ENCODE measurements at regions not wholly inside any gene's neighbourhood (a gene's known extent, or its start where the extent isn't known, plus 50 kb on each side); places are given as distances from the start of the nearest gene placed in this dataset.

DNA sequence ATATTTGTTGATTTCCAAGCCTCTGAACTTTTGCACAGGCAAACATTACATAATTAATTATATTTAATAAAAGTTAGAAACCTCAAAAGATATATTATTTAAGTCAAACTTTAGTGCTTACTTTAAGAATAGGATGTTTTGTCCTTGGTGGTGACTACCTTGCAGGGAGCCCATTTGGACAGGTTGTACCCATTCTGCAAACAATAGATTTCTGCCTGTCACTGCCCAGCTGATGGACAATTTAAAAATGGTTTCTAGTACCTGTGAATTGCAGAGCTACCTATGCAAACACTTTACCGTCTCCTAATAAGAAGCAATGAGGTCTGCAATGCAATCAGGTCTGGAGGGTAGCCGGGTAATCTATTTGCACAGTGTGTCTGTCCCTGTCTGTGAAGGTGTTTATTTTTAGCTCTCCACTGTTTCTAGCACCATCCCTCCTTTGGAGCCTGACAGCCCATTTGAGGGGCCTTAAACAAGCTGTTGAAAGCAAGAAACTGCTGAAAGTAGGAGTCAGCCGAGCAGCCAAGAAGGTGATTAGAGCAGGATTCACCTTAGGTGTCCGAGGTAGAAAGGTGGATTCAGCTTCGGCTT lies 556.2 kb upstream of the CFAP20DC start:
- Histone ChIP-seq H3K36me3 (ENCODE audit: control insufficient read depth, insufficient read depth, low read length) (no peaks in the 10 kb centered on the region), H3K9ac (ENCODE audit: extremely low read depth, low read length, poor library complexity, severe bottlenecking) (no peak overlapping the region), H3K9me3 (ENCODE audit: control insufficient read depth, low read length) (no peaks in the 10 kb centered on the region), H3K27me3 (ENCODE audit: control insufficient read depth, insufficient read depth, low read length, poor library complexity, severe bottlenecking) (no peaks in the 10 kb centered on the region), H3K27ac (ENCODE audit: low read depth, low read length) (no peak overlapping the region), H3K4me1 (ENCODE audit: control insufficient read depth, insufficient read depth, low read length) (peaks cover 5% of the 10 kb centered on the region), H3K4me3 (ENCODE audit: low read length) (no peak overlapping the region)
- Mint-ChIP-seq H3K4me1 (peaks cover 15% of the 10 kb centered on the region), H3K4me3 (no peak overlapping the region), H3K9me3 (no peaks in the 10 kb centered on the region), H3K27me3 (ENCODE audit: insufficient read depth) (peaks cover 2% of the 10 kb centered on the region), H3K27ac (peak overlapping the region; percentile 38), H3K36me3 (ENCODE audit: low read depth) (no peaks in the 10 kb centered on the region)
- no peak for DNase-seq
- TF ChIP-seq, protein P1, sequence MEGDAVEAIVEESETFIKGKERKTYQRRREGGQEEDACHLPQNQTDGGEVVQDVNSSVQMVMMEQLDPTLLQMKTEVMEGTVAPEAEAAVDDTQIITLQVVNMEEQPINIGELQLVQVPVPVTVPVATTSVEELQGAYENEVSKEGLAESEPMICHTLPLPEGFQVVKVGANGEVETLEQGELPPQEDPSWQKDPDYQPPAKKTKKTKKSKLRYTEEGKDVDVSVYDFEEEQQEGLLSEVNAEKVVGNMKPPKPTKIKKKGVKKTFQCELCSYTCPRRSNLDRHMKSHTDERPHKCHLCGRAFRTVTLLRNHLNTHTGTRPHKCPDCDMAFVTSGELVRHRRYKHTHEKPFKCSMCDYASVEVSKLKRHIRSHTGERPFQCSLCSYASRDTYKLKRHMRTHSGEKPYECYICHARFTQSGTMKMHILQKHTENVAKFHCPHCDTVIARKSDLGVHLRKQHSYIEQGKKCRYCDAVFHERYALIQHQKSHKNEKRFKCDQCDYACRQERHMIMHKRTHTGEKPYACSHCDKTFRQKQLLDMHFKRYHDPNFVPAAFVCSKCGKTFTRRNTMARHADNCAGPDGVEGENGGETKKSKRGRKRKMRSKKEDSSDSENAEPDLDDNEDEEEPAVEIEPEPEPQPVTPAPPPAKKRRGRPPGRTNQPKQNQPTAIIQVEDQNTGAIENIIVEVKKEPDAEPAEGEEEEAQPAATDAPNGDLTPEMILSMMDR (conservative IDR thresholded peaks at IDR 0.05) = no peak
- WGBS, 2 experiments (ENCODE audit: insufficient coverage in 1 of 2, insufficient read length in 1 of 2) = 86 to 90% methylated on average over 5 of the region's 5 CpGs

DNA sequence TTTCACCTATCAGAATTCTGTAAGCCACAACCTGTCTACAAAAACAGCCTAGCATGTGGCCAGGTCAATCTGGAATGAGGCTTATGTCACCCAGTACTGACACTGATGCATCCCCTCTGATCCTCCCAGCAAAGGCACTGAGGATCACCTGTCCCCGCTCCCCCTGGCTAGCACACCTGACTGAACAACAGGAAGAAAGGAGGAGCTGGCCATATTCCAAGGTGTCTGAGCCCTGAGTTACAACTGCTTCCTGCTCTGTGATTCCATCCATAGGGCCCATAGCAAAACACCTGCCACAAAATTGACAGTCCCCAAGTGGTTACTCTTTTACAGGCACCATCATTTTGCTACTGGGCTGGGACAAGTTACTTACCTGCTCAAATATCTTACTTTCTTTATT lies 555.5 kb upstream of the CFAP20DC start:
- Histone ChIP-seq H3K36me3 (ENCODE audit: control insufficient read depth, insufficient read depth, low read length) (no peaks in the 10 kb centered on the region), H3K27me3 (ENCODE audit: control insufficient read depth, insufficient read depth, low read length, poor library complexity, severe bottlenecking) (no peaks in the 10 kb centered on the region), H3K4me1 (ENCODE audit: control insufficient read depth, insufficient read depth, low read length) (peaks cover 5% of the 10 kb centered on the region), H3K4me3 (ENCODE audit: low read length) (no peak overlapping the region), H3K27ac (ENCODE audit: low read depth, low read length) (no peak overlapping the region), H3K9ac (ENCODE audit: extremely low read depth, low read length, poor library complexity, severe bottlenecking) (no peak overlapping the region), H3K9me3 (ENCODE audit: control insufficient read depth, low read length) (no peaks in the 10 kb centered on the region)
- no peak for DNase-seq
- H3K27me3 Mint-ChIP-seq (ENCODE audit: insufficient read depth) = peaks cover 2% of the 10 kb centered on the region
- TF ChIP-seq, protein P1 (conservative IDR thresholded peaks at IDR 0.05) = no peak
- H3K27ac Mint-ChIP-seq = no peak overlapping the region
- no peak overlapping the region for H3K4me3 Mint-ChIP-seq
- peaks cover 15% of the 10 kb centered on the region for H3K4me1 Mint-ChIP-seq
- H3K9me3 Mint-ChIP-seq = no peaks in the 10 kb centered on the region
- WGBS, 2 experiments (ENCODE audit: insufficient coverage in 1 of 2, insufficient read length in 1 of 2) = 88 to 96% methylated on average over 1 of the region's 1 CpG
- H3K36me3 Mint-ChIP-seq (ENCODE audit: low read depth) = no peaks in the 10 kb centered on the region

GRCh38 chr3:59601486-59601885 lies 551.7 kb upstream of the CFAP20DC start:
- H3K27me3 ChIP-seq (ENCODE audit: control insufficient read depth, insufficient read depth, low read length, poor library complexity, severe bottlenecking) = no peaks in the 10 kb centered on the region
- Mint-ChIP-seq H3K36me3 (ENCODE audit: low read depth) (no peaks in the 10 kb centered on the region), H3K9me3 (no peaks in the 10 kb centered on the region), H3K4me3 (no peak overlapping the region), H3K4me1 (peaks cover 5% of the 10 kb centered on the region), H3K27me3 (ENCODE audit: insufficient read depth) (no peaks in the 10 kb centered on the region), H3K27ac (no peak overlapping the region)
- H3K36me3 ChIP-seq (ENCODE audit: control insufficient read depth, insufficient read depth, low read length) = no peaks in the 10 kb centered on the region
- no peak overlapping the region for H3K27ac ChIP-seq (ENCODE audit: low read depth, low read length)
- peaks cover 4% of the 10 kb centered on the region for H3K4me1 ChIP-seq (ENCODE audit: control insufficient read depth, insufficient read depth, low read length)
- no peaks in the 10 kb centered on the region for H3K9me3 ChIP-seq (ENCODE audit: control insufficient read depth, low read length)
- H3K4me3 ChIP-seq (ENCODE audit: low read length) = no peak overlapping the region
- WGBS, 2 experiments (ENCODE audit: insufficient coverage in 1 of 2, insufficient read length in 1 of 2) = 88% methylated on average over 1 of the region's 1 CpG; no CpG with 5 or more reads in 1 of the 2 experiments
- TF ChIP-seq, protein P1 (conservative IDR thresholded peaks at IDR 0.05) = no peak
- DNase-seq = no peak
- no peak overlapping the region for H3K9ac ChIP-seq (ENCODE audit: extremely low read depth, low read length, poor library complexity, severe bottlenecking)

Measured in endodermal cell (in vitro differentiated cells).